GM12878 (cell line): ENCODE measurements at regions not wholly inside any gene's neighbourhood (a gene's known extent, or its start where the extent isn't known, plus 50 kb on each side); places are given as distances from the start of the nearest gene placed in this dataset.

Experiments
- ATAC-seq: fragments of 200-7000 bp; cut with Tn5 transposase; 3 replicates; pipeline ENCODE4 v1.9.1; 2020; ENCODE audit warnings: mild to moderate bottlenecking, moderate library complexity
- BruUV-seq: library from RNA; stranded (reverse); fragments of 400-500 nt; replicated peaks from 2 replicates; lab custom pipeline; 2021; lab: Mats Ljungman, UMichigan
- CTCF ChIA-PET: fragments of 300-600 bp; sonication (Branson Sonifier 250); formaldehyde crosslinking; extraction: SDS; loops from one replicate; lab custom pipeline; 2021; ENCODE audit warnings: inconsistent platforms; lab: Yijun Ruan, JAX
- POLR2A ChIA-PET: fragments of 350-600 bp; formaldehyde crosslinking; extraction: SDS; loops from one replicate; lab custom pipeline; 2021; ENCODE audit warnings: inconsistent platforms; lab: Charles Lee
- RAD21 ChIA-PET: fragments of 300-600 bp; sonication (Branson Sonifier 250); formaldehyde crosslinking; loops from one replicate; lab custom pipeline; 2023; ENCODE audit warnings: antibody characterized with exemption; ENCODE audit not compliant: unreplicated experiment; lab: Charles Lee
- SMC1A ChIA-PET: fragments of 300-600 bp; sonication (Branson Sonifier 250); formaldehyde crosslinking; loops from one replicate; lab custom pipeline; 2023; ENCODE audit not compliant: unreplicated experiment, uncharacterized antibody; lab: Charles Lee
- DNase-seq: peaks from one replicate; pipeline ENCODE4 v3.0.0-alpha.2; 2011; ENCODE audit warnings: low read depth, low spot score
- FAIRE-seq: peaks from 3 replicates; lab custom pipeline; 2011; peaks lifted over from hg19 to GRCh38; lab: Jason Lieb, UNC
- H2AFZ ChIP-seq: 2 replicates; pipeline ENCODE4 v1.6.0; 2011; ENCODE audit warnings: low read depth, low read length, control low read depth; ENCODE audit not compliant: control insufficient read depth
- H3K27ac ChIP-seq: 2 replicates; pipeline ENCODE4 v1.5.1; 2011; ENCODE audit warnings: control low read depth; ENCODE audit not compliant: control insufficient read depth, insufficient read depth
- H3K27me3 ChIP-seq, 2 experiments: replicated peaks in 1 of 2; 2 replicates each; pipeline versions ENCODE4 v1.6.0 to v1.6.1; 2011; ENCODE audit warnings: low read length in 1 of 2; ENCODE audit not compliant: control insufficient read depth in 2 of 2, insufficient read depth in 2 of 2
- H3K36me3 ChIP-seq, 2 experiments: 2 replicates each; pipeline ENCODE4 v1.5.1; 2011; ENCODE audit warnings: low read length in 1 of 2; ENCODE audit not compliant: control insufficient read depth in 2 of 2, insufficient read depth in 2 of 2
- H3K4me1 ChIP-seq: 2 replicates; pipeline ENCODE4 v1.6.1; 2011; ENCODE audit warnings: mild to moderate bottlenecking, low read length, moderate library complexity, mixed read lengths; ENCODE audit not compliant: control insufficient read depth, insufficient read depth
- H3K4me2 ChIP-seq: 2 replicates; pipeline ENCODE4 v1.6.0; 2011; ENCODE audit warnings: control low read depth; ENCODE audit not compliant: control insufficient read depth, insufficient read depth
- H3K4me3 ChIP-seq: fragments of 200-600 bp; sonication (generic); 2 replicates; pipeline ENCODE4 v1.5.1; 2016
- H3K79me2 ChIP-seq: 2 replicates; pipeline ENCODE4 v1.6.0; 2011; ENCODE audit warnings: low read length; ENCODE audit not compliant: control insufficient read depth, insufficient read depth
- H3K9ac ChIP-seq: 2 replicates; pipeline ENCODE4 v1.8.0; 2011; ENCODE audit warnings: low read length, control low read depth, mixed read lengths; ENCODE audit not compliant: control insufficient read depth, insufficient read depth
- H3K9me3 ChIP-seq: replicated peaks from 3 replicates; pipeline ENCODE4 v1.5.1; 2011; ENCODE audit warnings: mild to moderate bottlenecking, low read length; ENCODE audit not compliant: control insufficient read depth, insufficient read depth
- H4K20me1 ChIP-seq: 2 replicates; pipeline ENCODE4 v1.6.0; 2011; ENCODE audit not compliant: control insufficient read depth, insufficient read depth
- BACH1 ChIP-seq: fragments of 450-650 bp; IDR thresholded peaks from 2 replicates; pipeline ENCODE4 v1.6.1; 2017; ENCODE audit warnings: mild to moderate bottlenecking, borderline replicate concordance
- CREM ChIP-seq: IDR thresholded peaks from 2 replicates; pipeline ENCODE4 v1.6.1; 2014; ENCODE audit warnings: antibody characterized with exemption, low read depth
- EGR1 ChIP-seq, 2 experiments: IDR thresholded peaks; 1 replicate in 1 of 2; 2 replicates in 1 of 2; pipeline ENCODE4 v1.6.1; 2011 to 2012; ENCODE audit warnings: low read depth in 2 of 2, low read length in 2 of 2, borderline replicate concordance in 1 of 2, mild to moderate bottlenecking in 1 of 2, moderate library complexity in 1 of 2
- ETV6 ChIP-seq, 2 experiments: fragments of 450-650 bp in 1 of 2; IDR thresholded peaks in 1 of 2; conservative IDR thresholded peaks in 1 of 2; 2 replicates each; pipeline ENCODE4 v1.6.1; 2014; ENCODE audit warnings: antibody characterized with exemption in 1 of 2, borderline replicate concordance in 1 of 2, low read depth in 1 of 2, mild to moderate bottlenecking in 1 of 2, moderate library complexity in 1 of 2
- HCFC1 ChIP-seq: fragments of 150-350 bp; IDR thresholded peaks from 2 replicates; pipeline ENCODE4 v1.6.1; 2014; ENCODE audit warnings: low read length
- HDAC6 ChIP-seq: fragments of 200-600 bp; sonication (generic); IDR thresholded peaks from one replicate; pipeline ENCODE4 v1.8.0; 2017; ENCODE audit warnings: antibody characterized with exemption; ENCODE audit not compliant: unreplicated experiment
- HDGF ChIP-seq: fragments of 450-650 bp; IDR thresholded peaks from 2 replicates; pipeline ENCODE4 v1.6.1; 2016; ENCODE audit warnings: antibody characterized with exemption
- IRF3 ChIP-seq: fragments of 450-650 bp; IDR thresholded peaks from 2 replicates; pipeline ENCODE4 v1.6.1; 2014; ENCODE audit warnings: mild to moderate bottlenecking
- KDM1A ChIP-seq: fragments of 200-600 bp; sonication (generic); IDR thresholded peaks from 2 replicates; pipeline ENCODE4 v1.6.1; 2016; ENCODE audit warnings: borderline replicate concordance
- LARP7 ChIP-seq: fragments of 450-650 bp; IDR thresholded peaks from 2 replicates; pipeline ENCODE4 v1.6.1; 2017; ENCODE audit warnings: mild to moderate bottlenecking
- NRF1 ChIP-seq: conservative IDR thresholded peaks from 2 replicates; pipeline ENCODE4 v1.6.1; 2011; ENCODE audit warnings: mild to moderate bottlenecking, low read depth, low read length, improper control_type of control experiment
- PRDM15 ChIP-seq: fragments of 450-650 bp; formaldehyde crosslinking; IDR thresholded peaks from 2 replicates; pipeline ENCODE4 v1.4.0; 2020; ENCODE audit warnings: mild to moderate bottlenecking, moderate library complexity
- SIX5 ChIP-seq: IDR thresholded peaks from 2 replicates; pipeline ENCODE4 v1.6.1; 2011; ENCODE audit warnings: mild to moderate bottlenecking, low read depth, low read length, moderate library complexity; ENCODE audit not compliant: severe bottlenecking
- SMAD1 ChIP-seq: fragments of 450-650 bp; IDR thresholded peaks from 2 replicates; pipeline ENCODE4 v1.6.1; 2018; ENCODE audit warnings: mild to moderate bottlenecking, low read depth; ENCODE audit not compliant: partially characterized antibody
- SUZ12 ChIP-seq: fragments of 200-600 bp; sonication (generic); IDR thresholded peaks from one replicate; pipeline ENCODE4 v1.6.1; 2018; ENCODE audit warnings: antibody characterized with exemption, mild to moderate bottlenecking; ENCODE audit not compliant: unreplicated experiment
- TBL1XR1 ChIP-seq: IDR thresholded peaks from 2 replicates; pipeline ENCODE4 v1.6.1; 2012; ENCODE audit warnings: low read depth, low read length, improper control_type of control experiment
- USF1 ChIP-seq: IDR thresholded peaks from 2 replicates; pipeline ENCODE4 v1.6.1; 2011; ENCODE audit warnings: borderline replicate concordance, low read depth, mild to moderate bottlenecking, moderate library complexity, mixed read lengths, low read length; ENCODE audit not compliant: insufficient read depth; ENCODE audit errors: extremely low read length
- WGBS: methylation state at CpG from one replicate; pipeline ENCODE4 v1.1.6; 2016; ENCODE audit warnings: low lambda C conversion rate; ENCODE audit not compliant: insufficient replicate concordance, insufficient coverage; ENCODE audit errors: missing lambda C conversion rate; 5-methylcytosine and 5-hydroxymethylcytosine counted together
- in situ Hi-C: fragments of 300-500 bp; cut with MboI; formaldehyde crosslinking; loops from 9 replicates; pipeline ENCODE4 v1.14.3; 2018; ENCODE audit warnings: mixed read lengths
- intact Hi-C: fragments of 100-400 bp; cut with micrococcal nuclease; formaldehyde crosslinking; loops from one replicate; pipeline ENCODE4 v1.14.2; 2022; ENCODE audit not compliant: unreplicated experiment

- TF ChIP-seq IRF3, result no peak
- TF ChIP-seq HCFC1, result no peak
- TF ChIP-seq SUZ12, result no peak
- TF ChIP-seq ETV6 (conservative IDR thresholded peaks at IDR 0.05 in 1 of 2, IDR thresholded peaks at IDR 0.05 in 1 of 2; ENCODE audit: borderline replicate concordance in 1 of 2, low read depth in 1 of 2), result no peak
- TF ChIP-seq LARP7, result no peak
- TF ChIP-seq EGR1 (IDR thresholded peaks at IDR 0.05; ENCODE audit: borderline replicate concordance in 1 of 2, low read depth in 2 of 2, low read length in 2 of 2), result no peak
- TF ChIP-seq, all 136 proteins: peak for 0
Observed at GRCh38 chr12:123038966-123039365, 58.5 kb downstream of the ARL6IP4 start (continued).

- no peak overlapping the region for H3K27ac ChIP-seq
- H3K27me3 ChIP-seq, result no peaks in the 10 kb centered on the region; a peak in 1 of 4 replicates
- H4K20me1 ChIP-seq, result no peaks in the 10 kb centered on the region; the same call in 1 of the 2 replicates
- H3K4me2 ChIP-seq, result no peak overlapping the region
- H3K9ac ChIP-seq, result no peak overlapping the region
- CTCF ChIA-PET, result no interaction called here
- no peaks in the 10 kb centered on the region for H3K4me1 ChIP-seq
- SMC1A ChIA-PET, result interaction anchor here (1.1 kb wide), 1 partner anchor 20 kb away, joined by 3 read pairs; no protein-coding TSS in a partner anchor
- no peak for ATAC-seq
- no peaks in the 10 kb centered on the region for H3K36me3 ChIP-seq
- no peak overlapping the region for H3K4me3 ChIP-seq
- WGBS, result 32% methylated on average over 7 of the region's 7 CpGs
- DNase-seq, result no peak
- POLR2A ChIA-PET, result no interaction called here
- intact Hi-C loops, result no loop called here
- in situ Hi-C loops, result no loop called here
- RAD21 ChIA-PET, result no interaction called here
- no peak overlapping the region for H2AFZ ChIP-seq
- no peaks in the 10 kb centered on the region for H3K9me3 ChIP-seq
- H3K79me2 ChIP-seq, result no peaks in the 10 kb centered on the region
- BruUV-seq, result no TSS peak
- no peak for FAIRE-seq
- TF ChIP-seq CREM (no peak), USF1 (no peak), HDAC6 (no peak), HDGF (no peak), BACH1 (no peak), SUZ12 (no peak), TBL1XR1 (no peak), KDM1A (no peak), SIX5 (no peak), PRDM15 (CRISPR knock-in tag) (no peak), SMAD1 (no peak), NRF1 (no peak)
Observed at GRCh38 chr12:123038486-123038885, 58.0 kb downstream of the ARL6IP4 start.
